Endothelial cell (in vitro differentiated cells): ENCODE measurements at regions not wholly inside any gene's neighbourhood (a gene's known extent, or its start where the extent isn't known, plus 50 kb on each side); places are given as distances from the start of the nearest gene placed in this dataset.

ENCODE experiments used
- DNase-seq: peaks from one replicate; pipeline ENCODE4 v3.0.0; 2021; ENCODE audit warnings: low spot score
- H3K27ac Mint-ChIP-seq: one replicate; pipeline ENCODE4 v1.8.0; 2021; ENCODE audit warnings: mixed read lengths, inconsistent platforms; ENCODE audit not compliant: unreplicated experiment
- H3K27me3 Mint-ChIP-seq: one replicate; pipeline ENCODE4 v1.8.0; 2021; ENCODE audit warnings: mild to moderate bottlenecking, moderate library complexity, mixed read lengths, inconsistent platforms; ENCODE audit not compliant: unreplicated experiment
- H3K36me3 Mint-ChIP-seq: one replicate; pipeline ENCODE4 v1.8.0; 2021; ENCODE audit warnings: mild to moderate bottlenecking, low read depth, mixed read lengths, inconsistent platforms; ENCODE audit not compliant: unreplicated experiment
- H3K4me1 Mint-ChIP-seq: one replicate; pipeline ENCODE4 v1.8.0; 2021; ENCODE audit warnings: mild to moderate bottlenecking, mixed read lengths, inconsistent platforms; ENCODE audit not compliant: unreplicated experiment
- H3K4me3 Mint-ChIP-seq: one replicate; pipeline ENCODE4 v1.8.0; 2021; ENCODE audit warnings: mild to moderate bottlenecking, mixed read lengths, inconsistent platforms; ENCODE audit not compliant: unreplicated experiment
- H3K9me3 Mint-ChIP-seq: one replicate; pipeline ENCODE4 v1.8.0; 2021; ENCODE audit warnings: mixed read lengths, inconsistent platforms; ENCODE audit not compliant: unreplicated experiment
- TF ChIP-seq, protein P1 (sequence below): fragments of 200-600 bp; sonication (generic); IDR thresholded peaks from one replicate; pipeline ENCODE4 v1.5.0; 2021; ENCODE audit warnings: antibody characterized with exemption; ENCODE audit not compliant: unreplicated experiment

DNA sequence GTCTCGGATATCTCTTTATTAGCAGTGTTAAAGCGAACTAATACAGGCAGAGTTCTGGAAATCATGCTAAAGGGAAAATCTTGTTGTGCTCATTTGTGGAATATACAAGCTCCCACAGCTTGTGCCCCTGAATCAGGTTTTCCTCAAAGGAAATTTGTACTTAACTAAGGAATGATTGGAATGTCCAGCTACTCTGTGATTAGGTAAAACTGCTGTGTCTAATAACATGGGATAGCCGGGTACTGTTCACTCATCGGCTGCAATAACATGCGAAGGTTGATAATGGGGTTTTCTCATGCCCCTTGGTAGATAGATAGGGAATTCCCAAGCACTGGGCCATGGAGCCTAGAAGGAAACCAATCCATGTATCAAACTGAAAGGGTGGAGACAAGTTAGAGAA lies 306.7 kb downstream of the NR2F1-AS1 start:
- no peak overlapping the region for H3K4me3 Mint-ChIP-seq
- H3K9me3 Mint-ChIP-seq = no peaks in the 10 kb centered on the region
- DNase-seq = no peak
- TF ChIP-seq, protein P1, sequence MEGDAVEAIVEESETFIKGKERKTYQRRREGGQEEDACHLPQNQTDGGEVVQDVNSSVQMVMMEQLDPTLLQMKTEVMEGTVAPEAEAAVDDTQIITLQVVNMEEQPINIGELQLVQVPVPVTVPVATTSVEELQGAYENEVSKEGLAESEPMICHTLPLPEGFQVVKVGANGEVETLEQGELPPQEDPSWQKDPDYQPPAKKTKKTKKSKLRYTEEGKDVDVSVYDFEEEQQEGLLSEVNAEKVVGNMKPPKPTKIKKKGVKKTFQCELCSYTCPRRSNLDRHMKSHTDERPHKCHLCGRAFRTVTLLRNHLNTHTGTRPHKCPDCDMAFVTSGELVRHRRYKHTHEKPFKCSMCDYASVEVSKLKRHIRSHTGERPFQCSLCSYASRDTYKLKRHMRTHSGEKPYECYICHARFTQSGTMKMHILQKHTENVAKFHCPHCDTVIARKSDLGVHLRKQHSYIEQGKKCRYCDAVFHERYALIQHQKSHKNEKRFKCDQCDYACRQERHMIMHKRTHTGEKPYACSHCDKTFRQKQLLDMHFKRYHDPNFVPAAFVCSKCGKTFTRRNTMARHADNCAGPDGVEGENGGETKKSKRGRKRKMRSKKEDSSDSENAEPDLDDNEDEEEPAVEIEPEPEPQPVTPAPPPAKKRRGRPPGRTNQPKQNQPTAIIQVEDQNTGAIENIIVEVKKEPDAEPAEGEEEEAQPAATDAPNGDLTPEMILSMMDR = no peak
- H3K4me1 Mint-ChIP-seq = peaks cover 24% of the 10 kb centered on the region
- H3K36me3 Mint-ChIP-seq = peaks cover 3% of the 10 kb centered on the region
- peak overlapping the region; percentile 13 for H3K27ac Mint-ChIP-seq
- H3K27me3 Mint-ChIP-seq = no peaks in the 10 kb centered on the region

DNA sequence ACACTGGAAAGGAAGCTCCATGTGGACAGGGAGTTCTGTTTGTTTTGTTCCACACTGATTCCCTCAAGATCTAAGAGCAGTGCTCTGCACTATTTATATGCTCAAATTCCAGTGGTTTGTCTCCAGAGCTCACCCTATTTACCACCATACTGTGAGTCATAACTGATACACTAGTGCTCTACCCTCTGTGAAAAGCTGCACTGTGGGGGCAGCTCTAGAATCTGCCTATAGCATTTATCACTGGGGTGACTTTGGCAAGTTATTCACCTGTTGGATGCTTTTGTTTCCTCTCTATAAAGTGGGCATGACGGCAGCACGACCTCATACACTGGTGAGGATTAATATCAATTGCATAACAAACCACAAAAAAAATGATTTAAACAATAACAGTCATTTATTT lies 307.8 kb downstream of the NR2F1-AS1 start:
- Mint-ChIP-seq H3K4me1 (peaks cover 21% of the 10 kb centered on the region), H3K4me3 (no peak overlapping the region), H3K27me3 (no peaks in the 10 kb centered on the region), H3K36me3 (peaks cover 7% of the 10 kb centered on the region), H3K9me3 (no peaks in the 10 kb centered on the region), H3K27ac (no peak overlapping the region)
- no peak for DNase-seq
- TF ChIP-seq, protein P1 = no peak

DNA sequence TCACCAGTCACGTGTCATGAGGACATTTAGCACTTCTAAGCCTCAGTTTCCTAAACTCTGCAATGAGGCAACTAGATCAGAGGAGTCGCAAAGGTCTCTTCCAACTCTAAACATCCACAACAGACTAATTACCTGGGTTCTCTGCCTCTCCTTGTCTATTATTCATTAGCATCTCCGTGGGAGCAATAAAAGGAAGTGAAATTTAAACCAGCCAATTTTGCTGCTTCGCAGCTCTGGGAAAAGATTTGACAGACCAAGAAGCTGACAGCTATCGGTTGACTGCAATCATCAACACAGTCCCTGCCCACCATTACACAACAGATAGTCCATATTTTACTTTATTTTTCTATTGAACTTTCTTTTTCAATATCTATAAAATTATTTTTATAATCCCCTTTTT lies 308.9 kb downstream of the NR2F1-AS1 start:
- Mint-ChIP-seq H3K4me1 (peaks cover 21% of the 10 kb centered on the region), H3K4me3 (no peak overlapping the region), H3K27me3 (peaks cover 1% of the 10 kb centered on the region), H3K9me3 (no peaks in the 10 kb centered on the region), H3K36me3 (peaks cover 7% of the 10 kb centered on the region), H3K27ac (no peak overlapping the region)
- no peak for DNase-seq
- TF ChIP-seq, protein P1 = no peak

DNA sequence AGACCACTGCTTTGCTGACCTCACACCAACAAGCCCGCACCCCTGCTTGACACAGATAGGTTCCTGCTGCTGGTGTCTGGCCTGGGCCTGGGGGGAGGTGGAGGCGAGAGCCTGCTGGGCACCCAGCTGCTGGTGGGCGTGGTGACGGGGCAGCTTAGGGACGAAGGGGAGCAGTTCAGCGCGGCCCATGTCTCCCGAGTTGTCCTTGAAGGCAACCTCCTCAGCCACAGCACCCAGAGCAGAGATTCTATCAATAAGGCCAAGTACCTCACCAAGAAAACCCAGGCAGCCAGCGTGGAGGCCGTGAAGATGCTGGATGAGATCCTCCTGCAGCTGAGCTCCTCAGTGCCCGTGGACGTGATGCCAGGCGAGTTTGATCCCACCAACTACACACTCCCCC lies 313.3 kb downstream of the NR2F1-AS1 start:
- Mint-ChIP-seq H3K4me1 (peaks cover 8% of the 10 kb centered on the region), H3K9me3 (no peaks in the 10 kb centered on the region), H3K27ac (no peak overlapping the region), H3K4me3 (no peak overlapping the region), H3K36me3 (peaks cover 4% of the 10 kb centered on the region), H3K27me3 (peaks cover 2% of the 10 kb centered on the region)
- TF ChIP-seq, protein P1 = no peak
- no peak for DNase-seq

DNA sequence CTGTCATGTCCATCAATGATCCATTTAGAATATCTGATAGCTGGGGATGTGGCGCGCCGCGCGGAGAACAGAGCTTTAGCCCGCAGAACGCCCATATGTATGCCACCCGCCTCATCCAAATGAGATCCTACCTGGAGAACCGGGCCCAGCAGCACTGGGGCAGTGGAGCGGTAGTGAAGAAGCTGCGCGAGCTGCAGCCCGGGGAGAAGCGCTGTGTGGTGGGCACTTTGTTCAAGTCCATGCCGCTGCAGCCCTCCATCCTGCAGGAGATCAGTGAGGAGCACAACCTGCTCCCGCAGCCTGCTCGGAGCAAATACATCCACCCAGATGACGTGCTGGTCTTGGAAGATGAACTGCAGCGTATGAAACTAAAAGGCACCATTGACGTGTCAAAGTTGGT lies 313.7 kb downstream of the NR2F1-AS1 start:
- Mint-ChIP-seq H3K27ac (no peak overlapping the region), H3K4me1 (peaks cover 8% of the 10 kb centered on the region), H3K9me3 (no peaks in the 10 kb centered on the region), H3K4me3 (no peak overlapping the region), H3K27me3 (peaks cover 2% of the 10 kb centered on the region), H3K36me3 (peaks cover 4% of the 10 kb centered on the region)
- DNase-seq = no peak
- TF ChIP-seq, protein P1 = no peak
